Iris pigment epithelial cell (primary cell): ENCODE measurements at regions not wholly inside any gene's neighbourhood (a gene's known extent, or its start where the extent isn't known, plus 50 kb on each side); places are given as distances from the start of the nearest gene placed in this dataset.
"Not testable (repeated sequence)": the region's sequence is repeated elsewhere in the genome, so short reads cannot be mapped to it uniquely, and the experiment has no call there.

ENCODE experiments used
- DNase-seq: peaks from one replicate; pipeline ENCODE4 v3.0.0-alpha.2; 2011; ENCODE audit warnings: low read depth

DNA sequence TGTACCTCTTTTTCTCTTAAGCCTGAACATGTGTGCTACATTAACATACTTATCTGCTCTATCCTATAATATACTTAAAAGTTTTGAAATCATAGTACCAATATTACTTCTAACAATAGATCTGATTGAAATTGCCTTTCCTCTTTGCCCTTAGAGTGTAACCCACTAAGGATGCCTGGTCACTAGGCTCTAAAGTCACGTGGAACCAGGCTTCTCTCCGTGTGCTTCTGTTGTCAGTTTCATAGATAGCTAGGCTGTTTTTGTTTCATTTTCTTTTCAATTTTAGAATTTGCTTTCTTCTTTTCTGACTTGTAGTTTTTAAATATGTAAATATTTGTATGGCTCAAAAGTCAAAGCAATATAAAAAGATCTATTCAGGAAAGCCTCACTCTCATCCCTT lies 100.5 kb upstream of the PZP start:
- DNase-seq: not testable (repeated sequence)

DNA sequence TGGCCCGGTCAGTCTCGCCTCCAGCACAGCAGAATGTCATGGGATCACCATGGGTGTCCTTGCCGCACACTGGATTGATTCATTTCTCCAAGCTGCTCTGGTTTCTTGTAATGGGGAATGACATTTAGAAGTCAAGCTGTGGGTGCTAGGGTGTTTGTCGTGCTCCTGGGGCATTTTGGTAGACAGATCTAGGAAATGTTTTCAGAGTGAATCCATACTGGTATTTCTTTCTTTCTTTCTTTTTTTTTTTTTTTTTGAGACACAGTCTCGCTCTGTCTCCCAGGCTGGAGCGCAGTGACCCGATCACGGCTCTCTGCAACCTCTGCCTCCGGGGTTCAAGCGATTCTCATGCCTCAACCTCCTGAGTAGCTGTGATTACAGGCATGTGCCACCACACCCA lies 100.0 kb upstream of the PZP start:
- not testable (repeated sequence) for DNase-seq

DNA sequence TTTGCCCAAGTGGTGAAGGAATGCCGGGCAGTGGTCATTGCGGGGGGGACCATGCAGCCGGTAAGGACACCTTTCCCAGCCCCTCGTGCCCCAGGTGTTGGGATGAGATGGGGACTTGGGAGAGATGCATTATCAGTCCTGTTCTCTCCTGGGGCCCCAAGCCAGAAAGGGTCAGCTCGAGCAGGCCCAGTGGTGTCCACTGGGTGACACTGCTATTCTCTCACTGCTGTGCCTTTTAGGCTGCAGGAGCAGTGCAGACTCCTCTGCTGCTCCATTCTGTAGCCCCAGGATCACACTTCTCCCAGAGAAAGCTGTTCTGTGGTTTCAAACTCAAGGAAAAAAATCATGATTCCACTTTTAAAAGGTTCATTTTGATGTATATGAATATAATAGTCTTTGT lies 99.1 kb upstream of the PZP start:
- not testable (repeated sequence) for DNase-seq

DNA sequence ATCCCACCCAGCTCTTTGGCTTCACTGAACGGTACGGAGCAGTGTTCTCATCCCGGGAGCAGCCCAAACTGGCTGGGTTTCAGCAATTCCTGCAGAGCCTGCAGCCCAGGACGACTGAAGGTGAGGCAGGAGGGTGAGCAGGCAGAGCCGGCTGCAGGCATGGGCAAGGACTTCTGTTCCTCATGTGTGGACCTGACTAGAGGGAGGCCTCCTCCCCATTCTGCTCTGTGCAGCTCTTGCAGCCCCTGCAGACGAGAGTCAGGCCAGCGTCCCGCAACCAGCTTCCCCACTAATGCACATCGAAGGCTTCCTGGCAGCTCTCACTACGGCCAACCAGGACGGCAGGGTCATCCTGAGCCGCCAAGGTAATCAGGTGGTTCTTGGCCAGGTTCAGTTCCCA lies 97.8 kb upstream of the PZP start:
- DNase-seq: not testable (repeated sequence)

DNA sequence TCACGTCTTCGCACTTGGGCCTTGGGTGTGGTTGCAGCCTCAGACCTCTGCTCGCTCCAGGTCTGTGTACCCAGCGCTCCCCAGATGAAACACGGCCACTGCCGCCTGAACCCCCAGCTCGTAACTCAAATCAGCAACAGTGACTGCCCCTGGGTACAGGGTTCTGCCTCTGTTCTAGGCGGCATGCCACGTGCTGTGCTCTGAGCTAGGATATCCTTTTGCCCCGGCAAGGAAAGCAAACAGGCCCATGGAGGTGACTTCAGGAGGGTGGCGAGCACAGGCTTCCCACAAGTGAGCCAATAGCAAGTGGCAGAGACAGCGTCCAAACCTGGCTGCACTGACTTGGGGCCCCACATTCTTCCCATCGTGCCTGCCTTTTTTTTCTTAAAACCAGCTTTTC lies 96.3 kb upstream of the PZP start:
- not testable (repeated sequence) for DNase-seq

DNA sequence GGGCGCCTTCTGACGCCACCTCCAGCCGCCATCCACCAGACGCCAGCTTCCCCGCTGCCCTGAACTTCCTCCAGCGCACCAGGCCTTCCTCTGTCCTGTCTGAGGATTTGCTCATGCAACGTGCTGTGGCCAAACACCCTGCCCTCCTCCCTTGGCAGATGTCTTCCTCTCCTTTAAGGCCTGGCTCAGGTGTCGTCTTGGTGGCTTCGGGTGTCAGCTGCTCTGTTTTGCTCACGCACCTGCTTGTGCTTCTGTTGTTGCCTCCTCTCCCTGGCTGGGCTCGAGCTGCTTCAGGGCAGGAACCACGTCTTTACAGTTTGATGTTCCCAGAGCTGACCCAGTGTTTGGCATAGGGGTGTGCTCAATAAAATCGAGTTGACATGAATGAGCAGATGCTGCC lies 87.7 kb upstream of the PZP start:
- DNase-seq: not testable (repeated sequence)

DNA sequence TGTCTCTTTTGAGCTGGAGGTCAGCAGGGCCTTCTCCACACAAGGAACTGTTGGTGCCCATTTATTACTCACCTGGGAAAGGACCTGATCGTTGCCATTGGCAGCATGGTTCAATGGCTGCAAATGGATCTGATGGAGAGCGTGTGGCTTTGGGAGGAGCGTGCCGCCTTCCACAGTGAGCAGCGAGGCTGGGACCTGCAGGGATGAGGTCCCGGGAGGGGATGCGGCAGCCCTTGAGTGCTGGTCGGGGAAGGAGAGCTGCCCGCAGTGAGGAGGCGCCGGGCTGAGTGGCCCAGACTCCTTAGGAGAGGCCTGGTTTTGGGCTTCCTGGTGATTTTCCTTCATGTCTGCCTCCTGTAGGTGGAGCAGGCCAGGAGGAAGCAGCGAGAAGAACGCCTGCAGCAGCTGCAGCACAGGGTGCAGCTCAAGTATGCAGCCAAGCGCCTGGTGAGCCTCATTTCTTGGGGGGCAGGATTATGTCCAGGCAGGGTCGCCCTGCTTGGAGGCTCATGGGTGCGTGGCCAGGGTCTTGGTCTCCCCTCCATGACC lies 86.0 kb upstream of the PZP start:
- not testable (repeated sequence) for DNase-seq

DNA sequence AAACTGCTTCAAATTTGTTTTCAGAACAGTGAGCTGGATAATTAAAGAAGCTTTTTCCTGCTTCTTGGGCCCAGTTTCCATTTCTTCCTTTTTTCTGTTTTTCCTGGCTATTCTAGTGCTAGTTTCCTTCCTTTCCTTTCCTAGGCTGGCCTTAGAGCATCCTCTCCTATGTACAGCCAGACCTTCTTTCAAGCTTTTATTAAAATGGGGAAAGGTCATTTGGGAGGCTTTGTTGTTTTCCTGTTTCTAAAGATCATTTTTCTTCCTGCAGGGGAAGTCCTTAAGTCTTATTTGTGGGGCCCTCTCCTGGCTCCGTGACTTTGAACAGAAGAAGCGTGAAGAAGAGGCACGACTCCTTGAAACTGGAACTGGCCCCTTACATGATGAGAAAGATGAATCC lies 85.2 kb upstream of the PZP start:
- not testable (repeated sequence) for DNase-seq

DNA sequence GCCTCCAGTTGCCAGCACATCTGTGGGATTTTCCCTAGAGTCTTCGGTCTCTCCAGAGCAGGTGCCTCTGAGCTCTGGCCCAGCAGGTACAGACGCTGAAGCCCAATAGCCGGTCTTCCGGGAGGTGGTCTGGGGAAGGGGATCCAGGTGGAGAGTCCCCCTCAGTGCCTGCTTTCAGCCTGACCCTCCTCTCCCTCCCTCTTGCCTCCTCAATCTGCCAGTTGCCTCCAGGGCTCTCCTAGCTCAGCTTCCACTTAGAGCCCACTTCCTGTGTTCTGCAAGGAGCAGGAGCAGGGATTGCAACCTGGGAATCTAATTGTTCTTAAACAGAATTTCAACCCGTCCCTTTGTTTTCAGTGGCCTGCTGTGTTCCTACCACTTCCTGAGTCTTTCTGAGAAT lies 81.8 kb upstream of the PZP start:
- DNase-seq: not testable (repeated sequence)

DNA sequence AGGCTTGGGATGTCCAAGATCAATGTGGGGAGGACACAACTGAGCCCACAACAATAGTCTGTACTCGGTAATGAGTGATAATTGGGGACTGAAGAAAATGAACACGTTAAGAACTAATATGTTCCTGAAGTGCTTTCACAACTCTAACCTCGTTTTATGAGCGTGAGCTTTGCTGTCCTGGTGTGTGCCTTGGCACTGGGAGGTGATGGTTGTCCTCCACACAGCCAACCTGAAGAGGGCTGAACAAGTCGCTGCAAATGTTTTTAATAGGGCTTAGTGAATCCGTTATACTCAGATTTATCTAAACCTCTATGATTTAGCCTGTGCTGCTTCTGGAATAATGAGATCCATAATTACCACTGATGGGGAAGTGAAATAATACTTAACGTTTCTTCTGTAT lies 76.5 kb upstream of the PZP start:
- DNase-seq: not testable (repeated sequence)

DNA sequence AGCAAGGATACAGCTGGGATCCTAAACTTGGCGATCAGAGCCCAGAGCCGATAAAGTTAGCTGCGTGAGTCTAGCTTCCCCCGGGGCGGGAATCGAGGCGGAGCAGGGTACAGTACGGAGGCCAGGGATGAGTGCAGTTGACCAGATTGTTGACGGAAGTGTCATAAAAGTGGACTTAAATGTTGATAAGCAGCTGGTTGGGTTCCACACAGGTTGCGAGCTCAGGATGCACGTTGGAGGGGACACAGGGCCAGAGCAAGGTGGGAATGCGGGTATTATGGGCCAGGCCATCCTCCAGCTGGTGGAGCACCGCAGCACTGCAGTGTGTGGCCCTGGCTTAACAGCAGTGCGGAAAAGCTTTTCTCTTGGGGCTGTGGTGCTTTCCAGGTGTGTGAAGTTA lies 76.0 kb upstream of the PZP start:
- peak; percentile 12 for DNase-seq

DNA sequence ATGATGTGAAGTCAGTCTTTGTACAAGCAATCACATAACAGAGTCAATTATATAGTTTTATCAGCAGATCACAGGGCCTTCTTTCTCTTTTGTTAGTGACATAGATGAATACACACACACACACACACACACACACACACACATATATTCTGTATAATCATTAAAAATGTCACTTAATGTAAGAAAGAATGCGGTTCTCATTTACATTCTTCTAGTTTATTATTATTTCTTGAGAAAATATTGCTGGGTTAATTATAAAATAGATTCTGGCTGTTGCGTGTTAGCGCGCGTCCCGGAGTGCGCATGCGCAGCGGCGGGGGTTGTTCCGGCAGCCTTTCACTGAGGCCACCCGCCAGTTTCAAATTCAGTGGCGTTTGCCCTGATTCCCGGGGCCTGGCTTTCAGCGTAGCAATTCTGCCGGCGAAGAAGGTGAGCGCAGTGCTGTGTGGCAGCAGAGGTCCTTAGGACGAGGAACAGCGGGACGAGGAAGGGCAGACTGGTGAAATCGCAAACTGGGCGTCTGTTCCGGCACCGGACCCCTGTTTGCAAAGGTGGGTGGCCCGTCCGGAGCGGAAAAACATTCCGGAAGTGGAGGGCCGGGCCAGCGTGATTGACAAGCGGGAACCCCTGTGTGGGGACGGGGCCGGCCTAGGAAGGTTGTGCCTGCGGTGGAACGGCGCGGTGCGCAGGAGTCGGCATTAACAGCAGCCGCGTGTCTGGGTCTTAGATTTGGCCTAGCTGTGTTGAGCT lies 75.3 kb upstream of the PZP start:
- DNase-seq: peak; percentile 74

DNA sequence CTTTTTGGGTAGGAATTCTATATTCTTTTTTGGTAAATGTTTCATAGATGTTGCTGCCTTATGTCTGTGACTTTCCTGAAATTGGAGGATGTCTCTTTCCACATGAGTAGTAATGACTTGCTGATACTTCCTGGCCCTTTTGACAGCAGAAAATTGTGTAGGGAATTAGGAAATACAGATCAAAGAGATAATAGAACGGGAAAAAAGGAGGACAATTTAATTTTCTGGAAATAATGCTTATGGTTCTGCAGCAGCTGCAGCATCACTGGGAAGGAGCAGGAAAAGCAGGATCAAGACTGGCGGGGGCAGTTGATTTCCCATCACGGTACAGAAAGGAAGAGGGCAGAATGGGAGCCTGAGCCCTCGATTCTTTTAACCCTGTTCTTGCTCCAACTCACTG lies 68.8 kb upstream of the PZP start:
- no peak for DNase-seq

DNA sequence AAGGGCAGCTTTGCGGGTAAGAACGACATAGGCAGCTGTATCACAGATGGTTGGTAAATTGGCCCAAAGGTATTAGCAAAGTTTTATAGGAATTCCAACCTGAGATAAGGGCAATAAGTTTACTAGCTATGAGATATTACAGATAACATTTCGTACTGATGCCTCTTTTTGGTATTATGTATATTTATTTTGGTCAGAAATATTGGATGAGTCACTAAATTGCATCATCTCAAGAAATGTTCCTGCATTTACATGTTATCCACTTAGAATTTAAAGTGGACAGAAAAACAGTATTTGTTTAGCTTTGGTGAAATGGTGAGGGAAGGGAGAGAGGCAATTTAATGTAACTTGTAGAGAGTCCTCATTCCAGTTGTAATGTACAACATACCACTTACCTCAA lies 65.1 kb upstream of the PZP start:
- DNase-seq: peak; percentile 72

DNA sequence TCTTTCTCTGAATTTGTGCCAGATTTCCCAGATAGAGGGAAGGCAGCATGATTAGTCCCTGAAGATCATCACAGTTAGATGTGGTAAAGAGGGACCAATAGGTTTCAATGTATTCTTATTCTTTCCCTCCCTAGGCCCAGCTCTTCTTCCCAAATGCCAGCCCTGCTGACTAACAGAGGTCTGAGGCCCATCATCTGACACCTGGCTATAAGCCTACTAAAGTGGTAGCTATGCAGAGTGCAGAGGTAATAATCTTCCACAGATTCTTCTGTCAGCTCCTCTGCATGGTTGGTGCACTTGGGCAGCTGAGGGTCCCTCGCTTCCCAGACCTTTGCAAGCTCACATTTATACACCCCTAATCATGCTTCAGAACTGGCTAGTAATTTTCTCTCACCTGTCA lies 63.7 kb upstream of the PZP start:
- DNase-seq: no peak

DNA sequence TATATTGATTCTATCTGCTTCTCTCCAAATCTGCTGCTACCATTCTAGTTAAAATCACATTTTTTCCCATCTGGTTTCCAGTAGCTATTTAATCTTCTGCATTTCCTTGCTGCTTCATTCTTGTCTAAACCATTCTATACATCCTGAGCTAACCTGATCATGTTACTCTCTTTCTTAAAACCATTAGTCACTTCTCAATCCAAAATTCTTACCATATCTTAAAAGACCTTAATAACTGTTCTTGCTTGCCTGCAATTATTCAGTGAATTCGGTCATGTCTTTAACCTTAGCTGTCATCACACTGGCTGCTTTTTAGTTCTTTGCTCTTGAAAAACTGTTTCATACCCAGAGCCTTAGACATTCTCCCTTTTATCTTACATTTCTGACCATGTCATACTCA lies 56.4 kb upstream of the PZP start:
- DNase-seq: no peak

DNA sequence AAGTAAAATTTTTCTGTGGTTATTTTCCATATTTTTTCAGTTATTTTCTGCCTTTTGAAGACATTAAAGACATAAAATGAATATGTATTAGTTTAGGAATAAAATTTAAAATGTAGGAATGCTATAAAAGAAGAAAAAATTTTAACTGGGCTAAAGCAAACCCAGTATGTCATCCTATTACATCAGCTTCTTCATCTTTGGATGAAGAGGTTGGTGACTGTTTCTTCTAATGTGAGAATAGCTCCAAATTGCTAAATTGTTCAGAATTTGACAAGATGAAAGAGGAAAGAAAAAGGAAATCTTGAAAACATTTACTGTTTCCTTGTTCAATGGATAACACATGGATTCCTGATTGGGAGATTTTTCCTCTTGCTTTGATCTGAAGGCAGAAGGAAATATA lies 52.7 kb upstream of the PZP start:
- no peak for DNase-seq

DNA sequence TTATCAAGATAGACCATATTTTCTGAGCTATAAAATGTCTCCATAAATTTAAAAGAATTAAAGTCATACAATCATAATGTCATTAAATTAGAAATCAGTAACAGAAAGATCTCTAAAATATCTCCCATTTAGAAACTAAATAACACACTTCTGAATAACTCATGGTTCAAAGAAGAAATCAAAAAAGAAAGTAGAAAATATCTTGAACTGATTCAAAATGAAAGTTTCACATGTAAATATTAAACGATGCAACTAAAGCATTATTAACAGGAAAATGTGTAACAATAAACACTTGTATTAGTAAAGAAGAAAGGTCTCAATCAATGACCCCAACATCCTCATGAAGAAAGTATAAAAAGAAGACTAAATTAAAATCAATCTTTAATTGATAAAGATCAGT lies 50.5 kb upstream of the PZP start:
- DNase-seq: no peak
